ENCODE measurements at regions not wholly inside any gene's neighbourhood (a gene's known extent, or its start where the extent isn't known, plus 50 kb on each side); places are given as distances from the start of the nearest gene placed in this dataset.

GRCh38 chr4:124035364-124036041 is 638.9 kb downstream of the SPRY1 start:
- H3K9me3 Mint-ChIP-seq (ENCODE audit: unreplicated experiment), result no peaks in the 10 kb centered on the region
- no peak overlapping the region for H3K4me3 Mint-ChIP-seq (ENCODE audit: unreplicated experiment)
- no peak for DNase-seq (ENCODE audit: low read depth)
- Histone ChIP-seq H3K9ac (ENCODE audit: low read length) (no peak overlapping the region), H3K79me2 (ENCODE audit: insufficient read depth, low read length) (no peaks in the 10 kb centered on the region), H3K36me3 (ENCODE audit: insufficient read depth, low read length) (no peaks in the 10 kb centered on the region), H2AFZ (ENCODE audit: low read depth, low read length) (no peak overlapping the region), H3K27me3 (ENCODE audit: insufficient read depth, low read length) (no peaks in the 10 kb centered on the region), H3K27ac (ENCODE audit: low read depth, low read length) (no peak overlapping the region), H3K4me2 (ENCODE audit: low read length) (no peak overlapping the region), H3K9me3 (ENCODE audit: insufficient read depth, low read depth, low read length) (no peaks in the 10 kb centered on the region), H4K20me1 (ENCODE audit: insufficient read depth, low read length) (no peaks in the 10 kb centered on the region), H3K4me3 (ENCODE audit: insufficient read depth, low read depth, low read length) (no peak overlapping the region), H3K4me1 (ENCODE audit: insufficient read depth, low read length) (no peaks in the 10 kb centered on the region)
- no peak overlapping the region for H3K27ac Mint-ChIP-seq (ENCODE audit: unreplicated experiment)
- H3K27me3 Mint-ChIP-seq (ENCODE audit: low read depth, unreplicated experiment), result no peaks in the 10 kb centered on the region
- no peaks in the 10 kb centered on the region for H3K36me3 Mint-ChIP-seq (ENCODE audit: low read depth, unreplicated experiment)
- TF ChIP-seq EZH2 (IDR thresholded peaks at IDR 0.05; ENCODE audit: insufficient read depth, low read length), result no peak
- TF ChIP-seq, protein P1, sequence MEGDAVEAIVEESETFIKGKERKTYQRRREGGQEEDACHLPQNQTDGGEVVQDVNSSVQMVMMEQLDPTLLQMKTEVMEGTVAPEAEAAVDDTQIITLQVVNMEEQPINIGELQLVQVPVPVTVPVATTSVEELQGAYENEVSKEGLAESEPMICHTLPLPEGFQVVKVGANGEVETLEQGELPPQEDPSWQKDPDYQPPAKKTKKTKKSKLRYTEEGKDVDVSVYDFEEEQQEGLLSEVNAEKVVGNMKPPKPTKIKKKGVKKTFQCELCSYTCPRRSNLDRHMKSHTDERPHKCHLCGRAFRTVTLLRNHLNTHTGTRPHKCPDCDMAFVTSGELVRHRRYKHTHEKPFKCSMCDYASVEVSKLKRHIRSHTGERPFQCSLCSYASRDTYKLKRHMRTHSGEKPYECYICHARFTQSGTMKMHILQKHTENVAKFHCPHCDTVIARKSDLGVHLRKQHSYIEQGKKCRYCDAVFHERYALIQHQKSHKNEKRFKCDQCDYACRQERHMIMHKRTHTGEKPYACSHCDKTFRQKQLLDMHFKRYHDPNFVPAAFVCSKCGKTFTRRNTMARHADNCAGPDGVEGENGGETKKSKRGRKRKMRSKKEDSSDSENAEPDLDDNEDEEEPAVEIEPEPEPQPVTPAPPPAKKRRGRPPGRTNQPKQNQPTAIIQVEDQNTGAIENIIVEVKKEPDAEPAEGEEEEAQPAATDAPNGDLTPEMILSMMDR (IDR thresholded peaks at IDR 0.05; ENCODE audit: insufficient read depth, low read depth, low read length), result no peak
- no peak for FAIRE-seq
- no peaks in the 10 kb centered on the region for H3K4me1 Mint-ChIP-seq (ENCODE audit: low read depth, unreplicated experiment)

DNA sequence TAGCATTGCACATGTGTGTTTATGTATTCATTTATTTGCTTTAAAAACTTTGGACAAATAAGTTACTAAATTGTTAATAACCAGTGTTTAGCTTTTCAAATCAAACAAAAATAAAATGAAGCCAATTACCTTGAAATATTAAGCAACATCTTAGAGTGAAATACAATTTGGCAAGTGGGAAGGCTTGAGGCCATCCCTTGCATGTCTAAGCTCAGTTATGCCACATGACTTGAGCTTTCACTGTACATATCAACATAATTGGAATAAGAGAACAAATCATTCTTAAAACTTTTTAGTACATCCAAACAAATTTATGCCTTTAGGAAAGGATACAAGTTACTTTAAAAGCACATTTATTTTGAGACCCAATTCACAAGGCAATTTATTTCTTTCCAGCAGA is 640.6 kb downstream of the SPRY1 start:
- Mint-ChIP-seq H3K4me1 (ENCODE audit: low read depth, unreplicated experiment) (no peaks in the 10 kb centered on the region), H3K36me3 (ENCODE audit: low read depth, unreplicated experiment) (no peaks in the 10 kb centered on the region), H3K27ac (ENCODE audit: unreplicated experiment) (no peak overlapping the region), H3K4me3 (ENCODE audit: unreplicated experiment) (no peak overlapping the region), H3K27me3 (ENCODE audit: low read depth, unreplicated experiment) (no peaks in the 10 kb centered on the region), H3K9me3 (ENCODE audit: unreplicated experiment) (no peaks in the 10 kb centered on the region)
- no peak overlapping the region for H3K9ac ChIP-seq (ENCODE audit: low read length)
- H3K27me3 ChIP-seq (ENCODE audit: insufficient read depth, low read length), result no peaks in the 10 kb centered on the region
- no peaks in the 10 kb centered on the region for H3K36me3 ChIP-seq (ENCODE audit: insufficient read depth, low read length)
- no peak overlapping the region for H2AFZ ChIP-seq (ENCODE audit: low read depth, low read length)
- H3K9me3 ChIP-seq (ENCODE audit: insufficient read depth, low read depth, low read length), result no peaks in the 10 kb centered on the region
- H3K4me1 ChIP-seq (ENCODE audit: insufficient read depth, low read length), result no peaks in the 10 kb centered on the region
- no peaks in the 10 kb centered on the region for H3K79me2 ChIP-seq (ENCODE audit: insufficient read depth, low read length)
- no peak overlapping the region for H3K4me2 ChIP-seq (ENCODE audit: low read length)
- TF ChIP-seq, protein P1 (IDR thresholded peaks at IDR 0.05; ENCODE audit: insufficient read depth, low read depth, low read length), result no peak
- no peak for TF ChIP-seq EZH2 (IDR thresholded peaks at IDR 0.05; ENCODE audit: insufficient read depth, low read length)
- FAIRE-seq (no peak), DNase-seq (ENCODE audit: low read depth) (no peak)
- no peaks in the 10 kb centered on the region for H4K20me1 ChIP-seq (ENCODE audit: insufficient read depth, low read length)
- H3K4me3 ChIP-seq (ENCODE audit: insufficient read depth, low read depth, low read length), result no peak overlapping the region
- no peak overlapping the region for H3K27ac ChIP-seq (ENCODE audit: low read depth, low read length)

DNA sequence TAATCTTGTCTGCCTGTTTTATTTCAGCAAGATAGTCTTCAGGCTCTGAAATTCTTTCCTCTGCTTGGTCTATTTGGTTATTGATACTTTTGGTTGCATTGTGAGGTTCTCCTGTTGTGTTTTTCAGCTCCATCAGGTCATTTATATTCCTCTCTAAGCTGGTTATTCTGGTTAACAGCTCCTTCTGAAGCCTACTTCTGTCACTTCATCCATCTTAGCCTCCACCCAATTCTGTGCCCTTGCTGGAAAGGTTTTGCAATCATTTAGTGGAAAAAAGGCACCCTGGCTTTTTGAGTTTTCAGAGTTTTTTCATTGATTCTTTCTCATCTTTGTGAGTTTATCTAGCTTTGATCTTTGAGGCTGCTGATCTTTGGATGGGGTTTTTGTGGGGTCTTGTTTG is 647.7 kb downstream of the SPRY1 start:
- H3K27me3 Mint-ChIP-seq (ENCODE audit: low read depth, unreplicated experiment), result no peaks in the 10 kb centered on the region
- no peak overlapping the region for H3K4me3 Mint-ChIP-seq (ENCODE audit: unreplicated experiment)
- H3K9me3 Mint-ChIP-seq (ENCODE audit: unreplicated experiment), result peaks cover 9% of the 10 kb centered on the region
- Histone ChIP-seq H3K4me1 (ENCODE audit: insufficient read depth, low read length) (no peaks in the 10 kb centered on the region), H3K9ac (ENCODE audit: low read length) (no peak overlapping the region), H3K9me3 (ENCODE audit: insufficient read depth, low read depth, low read length) (no peaks in the 10 kb centered on the region), H4K20me1 (ENCODE audit: insufficient read depth, low read length) (no peaks in the 10 kb centered on the region), H3K27me3 (ENCODE audit: insufficient read depth, low read length) (no peaks in the 10 kb centered on the region), H3K27ac (ENCODE audit: low read depth, low read length) (no peak overlapping the region), H3K4me2 (ENCODE audit: low read length) (no peak overlapping the region), H3K79me2 (ENCODE audit: insufficient read depth, low read length) (no peaks in the 10 kb centered on the region), H3K36me3 (ENCODE audit: insufficient read depth, low read length) (no peaks in the 10 kb centered on the region), H3K4me3 (ENCODE audit: insufficient read depth, low read depth, low read length) (no peak overlapping the region), H2AFZ (ENCODE audit: low read depth, low read length) (no peak overlapping the region)
- peaks cover 2% of the 10 kb centered on the region for H3K36me3 Mint-ChIP-seq (ENCODE audit: low read depth, unreplicated experiment)
- DNase-seq (ENCODE audit: low read depth), result no peak
- no peak for TF ChIP-seq EZH2 (IDR thresholded peaks at IDR 0.05; ENCODE audit: insufficient read depth, low read length)
- no peaks in the 10 kb centered on the region for H3K4me1 Mint-ChIP-seq (ENCODE audit: low read depth, unreplicated experiment)
- H3K27ac Mint-ChIP-seq (ENCODE audit: unreplicated experiment), result no peak overlapping the region
- FAIRE-seq, result no peak
